Activated naive CD4-positive, alpha-beta T cell treated with anti-CD3 and anti-CD28 coated beads, Interleukin-2, amount 50 U/mL, for 24 hours (primary cell): ENCODE measurements at regions not wholly inside any gene's neighbourhood (a gene's known extent, or its start where the extent isn't known, plus 50 kb on each side); places are given as distances from the start of the nearest gene placed in this dataset.

Experiments
- H3K27ac Mint-ChIP-seq: one replicate; pipeline ENCODE4 v1.8.0; 2021; ENCODE audit warnings: mild to moderate bottlenecking, mixed read lengths
- H3K27me3 Mint-ChIP-seq: one replicate; pipeline ENCODE4 v1.8.0; 2021; ENCODE audit warnings: mixed read lengths
- H3K36me3 Mint-ChIP-seq: one replicate; pipeline ENCODE4 v1.8.0; 2021; ENCODE audit warnings: mixed read lengths
- H3K4me1 Mint-ChIP-seq: one replicate; pipeline ENCODE4 v1.8.0; 2021; ENCODE audit warnings: mixed read lengths
- H3K4me3 Mint-ChIP-seq: one replicate; pipeline ENCODE4 v1.8.0; 2021; ENCODE audit warnings: mild to moderate bottlenecking, mixed read lengths
- H3K9me3 Mint-ChIP-seq: one replicate; pipeline ENCODE4 v1.8.0; 2021; ENCODE audit warnings: mixed read lengths

GRCh38 chr12:82108615-82109014 is 249.6 kb downstream of the CCDC59 start:
- no peaks in the 10 kb centered on the region for H3K27me3 Mint-ChIP-seq
- H3K36me3 Mint-ChIP-seq: no peaks in the 10 kb centered on the region
- no peaks in the 10 kb centered on the region for H3K4me1 Mint-ChIP-seq
- no peaks in the 10 kb centered on the region for H3K9me3 Mint-ChIP-seq
- H3K27ac Mint-ChIP-seq: no peak overlapping the region
- no peak overlapping the region for H3K4me3 Mint-ChIP-seq

DNA sequence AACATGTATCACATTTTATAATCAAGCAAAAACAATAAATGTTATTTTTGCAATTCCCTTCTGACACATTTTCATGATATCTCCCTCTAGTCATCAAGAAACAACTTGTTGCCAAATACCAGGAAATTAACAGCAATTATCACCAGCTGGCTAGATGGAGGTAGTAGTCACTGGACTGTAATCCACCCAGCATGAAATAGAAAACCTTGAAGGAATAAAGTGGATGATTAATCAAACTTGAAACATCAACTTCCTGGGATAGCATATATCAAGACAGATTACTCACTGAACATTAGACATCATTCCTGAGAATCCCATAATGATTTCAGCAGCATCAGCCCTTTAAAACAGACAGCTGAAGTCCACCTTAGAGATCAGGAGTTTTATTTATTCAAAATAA is 259.0 kb downstream of the CCDC59 start:
- peaks cover 9% of the 10 kb centered on the region for H3K9me3 Mint-ChIP-seq

GRCh38 chr12:82097877-82098276 is 260.3 kb downstream of the CCDC59 start:
- H3K4me3 Mint-ChIP-seq: no peak overlapping the region
- H3K27ac Mint-ChIP-seq: no peak overlapping the region
- no peaks in the 10 kb centered on the region for H3K4me1 Mint-ChIP-seq
- peaks cover 9% of the 10 kb centered on the region for H3K9me3 Mint-ChIP-seq
- peaks cover 3% of the 10 kb centered on the region for H3K27me3 Mint-ChIP-seq
- no peaks in the 10 kb centered on the region for H3K36me3 Mint-ChIP-seq

More for the DNA sequence above, 259.0 kb downstream of the CCDC59 start:
- Mint-ChIP-seq H3K4me3 (no peak overlapping the region), H3K27ac (no peak overlapping the region), H3K36me3 (no peaks in the 10 kb centered on the region), H3K4me1 (no peaks in the 10 kb centered on the region), H3K27me3 (peaks cover 3% of the 10 kb centered on the region)

DNA sequence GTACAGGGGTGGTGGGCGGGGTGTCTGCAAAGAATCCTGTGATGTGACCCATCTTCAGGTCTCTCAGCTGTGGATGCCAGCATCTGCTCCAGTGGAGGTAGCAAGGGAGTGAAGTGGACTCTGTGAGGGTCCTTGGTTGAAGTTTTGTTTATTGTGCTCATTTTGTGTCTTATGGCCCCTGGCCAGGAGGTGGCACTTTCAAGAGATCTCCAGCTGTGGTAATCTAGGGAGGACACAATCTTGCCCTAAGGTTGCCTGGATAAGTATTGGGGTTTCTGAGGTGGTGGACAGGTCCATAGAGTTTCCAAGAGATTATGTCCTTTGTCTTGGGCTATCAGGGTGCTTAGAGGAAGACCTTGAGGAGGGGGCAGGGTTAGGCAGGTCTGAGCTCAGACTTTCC is 260.7 kb downstream of the CCDC59 start:
- Mint-ChIP-seq H3K27me3 (peaks cover 3% of the 10 kb centered on the region), H3K9me3 (peaks cover 9% of the 10 kb centered on the region), H3K36me3 (no peaks in the 10 kb centered on the region), H3K4me1 (no peaks in the 10 kb centered on the region), H3K27ac (no peak overlapping the region), H3K4me3 (no peak overlapping the region)

DNA sequence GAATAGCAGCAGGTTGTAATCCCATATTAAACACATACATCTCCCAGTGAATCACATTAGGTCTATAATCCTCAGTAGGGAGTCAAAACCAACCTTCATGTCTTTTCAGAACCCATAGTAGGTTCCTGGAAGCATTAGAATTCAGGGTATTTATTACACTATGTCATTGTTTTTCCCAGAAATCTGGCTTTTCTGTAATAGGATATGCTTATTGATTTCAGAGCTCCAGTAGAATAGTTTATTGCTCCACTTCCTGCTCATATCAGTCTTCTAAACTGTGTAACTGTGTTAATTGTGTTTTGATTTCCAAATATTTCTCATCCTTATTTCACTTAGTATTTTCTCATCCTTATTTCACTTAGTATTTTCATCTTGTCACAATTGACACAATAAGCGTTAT is 268.0 kb downstream of the CCDC59 start:
- H3K27ac Mint-ChIP-seq: no peak overlapping the region
- no peaks in the 10 kb centered on the region for H3K36me3 Mint-ChIP-seq
- H3K27me3 Mint-ChIP-seq: peaks cover 2% of the 10 kb centered on the region

DNA sequence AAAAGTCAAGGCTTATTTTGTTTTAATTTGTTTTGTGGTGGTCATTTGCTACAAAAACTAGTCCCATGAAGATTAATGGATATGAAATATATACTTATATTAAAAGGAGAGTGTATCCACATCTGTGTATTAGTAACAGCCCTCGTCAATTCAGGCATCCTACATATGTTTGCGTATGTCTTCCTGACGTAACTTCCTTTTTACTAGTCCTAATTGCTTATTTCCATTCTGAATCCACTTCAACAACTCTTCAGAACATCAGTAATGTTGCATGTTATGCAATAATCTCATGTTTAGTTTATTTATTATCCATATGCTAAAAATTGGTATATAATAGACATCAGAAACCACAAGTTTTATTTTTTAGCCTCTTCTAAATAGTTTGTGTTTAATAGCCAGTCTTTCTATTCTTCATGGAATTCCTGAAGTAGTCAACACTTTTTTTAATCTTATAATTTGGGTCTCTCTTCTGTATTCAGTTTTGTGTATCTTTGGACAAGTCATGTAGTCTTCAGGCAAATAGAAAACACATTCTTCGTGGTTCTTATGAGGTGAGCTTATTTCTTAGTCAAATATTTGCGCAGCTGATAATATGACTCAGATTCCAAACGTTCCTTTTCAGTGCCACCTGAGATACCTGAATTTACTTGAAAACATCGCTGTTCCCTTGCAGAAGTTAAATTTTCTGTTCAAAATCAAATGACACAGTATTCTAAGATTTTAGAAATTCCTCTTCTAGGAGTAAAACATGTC is 268.6 kb downstream of the CCDC59 start:
- Mint-ChIP-seq H3K4me1 (no peaks in the 10 kb centered on the region), H3K4me3 (no peak overlapping the region), H3K9me3 (peaks cover 6% of the 10 kb centered on the region), H3K27me3 (peaks cover 2% of the 10 kb centered on the region), H3K27ac (no peak overlapping the region), H3K36me3 (no peaks in the 10 kb centered on the region)

More for the DNA sequence above, 268.0 kb downstream of the CCDC59 start:
- H3K4me3 Mint-ChIP-seq: no peak overlapping the region
- H3K9me3 Mint-ChIP-seq: peaks cover 12% of the 10 kb centered on the region
- H3K4me1 Mint-ChIP-seq: no peaks in the 10 kb centered on the region

DNA sequence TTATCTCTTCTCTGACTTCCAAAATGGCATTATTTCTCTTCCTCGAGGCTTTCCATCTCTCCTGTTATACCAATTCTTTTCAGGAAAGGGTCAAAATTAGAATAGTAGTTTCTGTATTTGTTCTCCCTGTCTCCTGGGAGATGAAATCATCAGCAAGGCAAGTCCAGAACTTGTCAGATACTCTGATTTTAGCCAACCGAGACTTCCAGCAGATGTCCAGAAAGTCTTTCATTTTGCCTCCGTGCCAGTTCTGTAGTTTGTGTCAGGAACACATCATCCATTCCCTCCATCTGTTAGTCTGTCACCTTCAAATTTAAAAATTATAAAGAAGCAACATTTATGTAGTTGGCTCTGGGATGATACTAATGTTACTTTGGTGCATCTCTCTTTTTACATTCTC is 275.7 kb downstream of the CCDC59 start:
- Mint-ChIP-seq H3K27ac (no peak overlapping the region), H3K4me1 (no peaks in the 10 kb centered on the region), H3K36me3 (no peaks in the 10 kb centered on the region), H3K9me3 (peaks cover 12% of the 10 kb centered on the region), H3K27me3 (peaks cover 2% of the 10 kb centered on the region), H3K4me3 (no peak overlapping the region)

DNA sequence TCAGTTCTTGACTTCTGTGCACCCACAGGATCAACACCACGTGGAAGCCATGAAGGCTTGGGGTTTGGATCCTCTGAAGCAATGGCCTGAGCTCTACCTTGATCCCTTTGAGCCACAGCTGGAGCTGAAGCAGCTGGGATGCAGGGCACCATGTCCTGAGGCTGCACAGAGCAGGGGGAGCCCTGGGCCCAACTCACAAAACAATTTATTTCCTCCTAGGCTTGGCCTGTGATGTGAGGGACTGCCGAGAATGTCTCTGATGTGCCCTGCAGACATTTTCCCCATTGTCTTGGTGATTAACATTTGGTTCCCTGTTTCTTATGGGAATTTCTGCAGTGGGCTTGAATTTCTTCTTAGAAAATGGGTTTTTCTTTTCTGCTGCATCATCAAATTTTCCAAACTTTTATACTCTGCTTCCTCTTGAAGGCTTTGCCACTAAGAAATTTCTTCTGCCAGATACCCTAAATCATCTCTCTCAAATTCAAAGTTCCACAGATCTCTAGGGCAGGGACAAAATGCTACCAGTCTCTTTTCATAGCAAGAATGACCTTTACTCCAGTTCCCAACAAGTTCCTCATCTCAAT is 288.2 kb downstream of the CCDC59 start:
- Mint-ChIP-seq H3K36me3 (no peaks in the 10 kb centered on the region), H3K9me3 (peaks cover 11% of the 10 kb centered on the region), H3K27ac (no peak overlapping the region), H3K4me3 (no peak overlapping the region), H3K27me3 (peaks cover 1% of the 10 kb centered on the region), H3K4me1 (no peaks in the 10 kb centered on the region)

DNA sequence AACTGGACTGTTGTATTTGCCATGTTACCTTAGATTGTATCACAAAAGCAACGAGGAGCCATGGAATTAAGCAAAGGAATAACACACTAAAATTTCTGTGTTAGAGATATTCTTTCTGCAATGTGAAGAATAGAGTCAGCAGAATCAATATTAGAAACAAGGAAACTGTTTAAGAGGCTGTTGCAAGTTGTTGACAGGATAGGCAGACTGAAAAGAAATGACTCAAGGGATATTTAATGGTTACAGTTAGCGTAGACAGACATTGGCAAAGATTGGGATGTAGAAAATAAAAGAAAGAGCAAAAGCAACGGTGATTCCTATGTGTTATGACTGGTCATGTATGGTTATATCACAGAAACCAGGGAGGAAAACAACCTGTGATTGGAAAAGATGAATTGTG is 299.0 kb upstream of the PPFIA2 start:
- no peak overlapping the region for H3K4me3 Mint-ChIP-seq
- no peaks in the 10 kb centered on the region for H3K36me3 Mint-ChIP-seq
- no peaks in the 10 kb centered on the region for H3K27me3 Mint-ChIP-seq
- no peak overlapping the region for H3K27ac Mint-ChIP-seq
- no peaks in the 10 kb centered on the region for H3K4me1 Mint-ChIP-seq
- no peaks in the 10 kb centered on the region for H3K9me3 Mint-ChIP-seq

GRCh38 chr12:82057770-82058169 is 298.6 kb upstream of the PPFIA2 start:
- Mint-ChIP-seq H3K36me3 (no peaks in the 10 kb centered on the region), H3K9me3 (no peaks in the 10 kb centered on the region), H3K4me3 (no peak overlapping the region), H3K27ac (no peak overlapping the region), H3K4me1 (no peaks in the 10 kb centered on the region), H3K27me3 (no peaks in the 10 kb centered on the region)

DNA sequence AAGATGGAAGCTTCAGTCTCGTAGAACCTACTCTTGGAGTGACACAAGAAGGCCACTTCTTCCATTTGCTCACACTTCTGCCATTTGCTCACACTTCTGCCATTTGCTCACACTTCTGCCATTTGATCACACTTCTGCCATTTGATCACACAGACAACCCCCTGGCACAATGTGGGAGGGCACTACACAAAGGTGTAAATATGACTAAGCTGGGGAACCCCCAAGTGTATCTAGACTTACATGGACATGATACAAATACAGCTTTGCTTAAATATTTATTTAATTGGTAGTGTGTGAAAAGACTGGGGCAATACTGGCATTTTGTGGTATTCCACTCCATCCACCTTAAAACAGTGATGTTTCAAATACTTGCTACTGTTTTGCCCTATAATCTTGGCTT is 296.2 kb upstream of the PPFIA2 start:
- Mint-ChIP-seq H3K36me3 (no peaks in the 10 kb centered on the region), H3K4me1 (no peaks in the 10 kb centered on the region), H3K4me3 (no peak overlapping the region), H3K27me3 (peaks cover 3% of the 10 kb centered on the region), H3K27ac (no peak overlapping the region), H3K9me3 (no peaks in the 10 kb centered on the region)

DNA sequence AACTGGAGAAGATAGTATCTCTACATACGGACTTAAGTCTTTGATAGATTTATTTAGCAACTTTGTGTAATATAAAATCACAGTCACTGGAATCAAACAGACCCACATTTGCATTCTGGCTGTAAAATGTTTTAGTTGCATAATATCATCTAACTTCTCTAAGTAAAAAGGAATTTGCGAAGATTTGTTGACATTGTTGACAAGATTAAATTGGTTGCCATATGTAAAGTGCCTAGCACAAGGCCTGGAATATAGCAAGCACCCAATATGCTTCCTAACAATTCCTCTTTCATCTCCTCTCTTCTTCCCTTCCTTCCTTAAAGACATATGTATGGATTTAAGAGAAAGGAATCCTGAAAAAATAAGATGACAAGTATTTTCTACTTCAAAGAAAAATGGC is 295.4 kb upstream of the PPFIA2 start:
- Mint-ChIP-seq H3K27ac (no peak overlapping the region), H3K36me3 (no peaks in the 10 kb centered on the region), H3K4me1 (no peaks in the 10 kb centered on the region), H3K9me3 (no peaks in the 10 kb centered on the region), H3K27me3 (peaks cover 3% of the 10 kb centered on the region), H3K4me3 (no peak overlapping the region)

DNA sequence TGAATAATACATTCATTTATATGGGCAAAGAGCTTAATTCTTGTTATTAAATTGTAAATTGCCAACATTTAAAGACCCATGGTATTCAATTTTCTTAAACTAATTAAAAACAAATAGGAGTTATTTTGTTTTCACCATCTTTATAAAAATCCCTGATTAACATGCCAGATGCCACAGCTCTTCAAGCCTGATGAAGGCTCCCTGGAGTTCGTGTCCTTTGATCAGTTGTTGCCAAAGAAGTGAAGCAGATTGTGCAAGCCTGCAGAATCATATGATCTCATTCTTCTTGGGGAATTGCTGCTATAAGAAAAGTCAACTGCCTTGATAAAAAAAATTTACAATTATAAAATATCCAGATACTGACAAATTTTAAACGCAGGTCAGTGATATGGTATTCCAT is 288.3 kb upstream of the PPFIA2 start:
- Mint-ChIP-seq H3K27me3 (peaks cover 11% of the 10 kb centered on the region), H3K36me3 (no peaks in the 10 kb centered on the region), H3K27ac (no peak overlapping the region), H3K4me1 (no peaks in the 10 kb centered on the region), H3K4me3 (no peak overlapping the region), H3K9me3 (no peaks in the 10 kb centered on the region)

DNA sequence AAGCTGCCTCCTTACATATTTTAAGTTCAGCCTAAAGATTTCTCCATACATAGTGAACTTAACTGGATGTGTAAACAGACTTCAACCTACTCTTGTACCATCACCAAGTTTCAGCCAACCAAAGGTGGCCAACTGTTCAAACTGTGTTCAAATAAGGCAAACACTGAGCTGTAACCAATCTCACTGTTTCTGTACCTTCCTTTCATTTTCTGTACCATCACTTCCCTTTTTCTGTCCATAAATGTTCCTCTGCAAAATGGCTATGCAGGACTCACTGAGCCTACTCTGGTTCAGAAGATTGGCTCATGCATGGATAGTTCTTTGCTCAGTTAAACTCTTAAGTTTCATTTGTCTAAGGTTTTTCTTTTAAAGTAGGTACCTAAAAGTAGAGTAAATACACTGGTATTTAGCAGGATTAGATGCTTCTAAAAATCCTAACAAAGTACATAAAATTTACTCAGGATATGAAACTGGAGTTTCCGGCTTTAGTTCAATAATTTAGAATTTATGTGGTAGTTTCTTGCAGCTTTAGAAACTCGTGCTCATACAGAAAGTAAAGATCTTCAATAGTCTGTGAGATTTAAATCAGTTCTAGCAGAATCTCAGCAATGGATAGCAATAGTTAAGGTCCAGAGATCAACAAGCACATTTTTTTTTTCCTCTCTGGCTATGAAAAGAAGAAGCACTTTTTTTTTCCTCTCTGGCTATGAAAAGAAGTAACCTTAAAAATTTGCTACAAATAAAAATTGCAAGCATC is 282.0 kb upstream of the PPFIA2 start:
- H3K27ac Mint-ChIP-seq: no peak overlapping the region
- H3K27me3 Mint-ChIP-seq: peaks cover 10% of the 10 kb centered on the region
- no peak overlapping the region for H3K4me3 Mint-ChIP-seq
- no peaks in the 10 kb centered on the region for H3K4me1 Mint-ChIP-seq
- H3K9me3 Mint-ChIP-seq: no peaks in the 10 kb centered on the region
- H3K36me3 Mint-ChIP-seq: no peaks in the 10 kb centered on the region

- H3K9me3 Mint-ChIP-seq: no peaks in the 10 kb centered on the region
- H3K4me3 Mint-ChIP-seq: no peak overlapping the region
- no peak overlapping the region for H3K27ac Mint-ChIP-seq
- H3K36me3 Mint-ChIP-seq: no peaks in the 10 kb centered on the region
- H3K4me1 Mint-ChIP-seq: no peaks in the 10 kb centered on the region
- no peaks in the 10 kb centered on the region for H3K27me3 Mint-ChIP-seq
These were observed 275.6 kb upstream of the PPFIA2 start for GRCh38 chr12:82034769-82035168.

DNA sequence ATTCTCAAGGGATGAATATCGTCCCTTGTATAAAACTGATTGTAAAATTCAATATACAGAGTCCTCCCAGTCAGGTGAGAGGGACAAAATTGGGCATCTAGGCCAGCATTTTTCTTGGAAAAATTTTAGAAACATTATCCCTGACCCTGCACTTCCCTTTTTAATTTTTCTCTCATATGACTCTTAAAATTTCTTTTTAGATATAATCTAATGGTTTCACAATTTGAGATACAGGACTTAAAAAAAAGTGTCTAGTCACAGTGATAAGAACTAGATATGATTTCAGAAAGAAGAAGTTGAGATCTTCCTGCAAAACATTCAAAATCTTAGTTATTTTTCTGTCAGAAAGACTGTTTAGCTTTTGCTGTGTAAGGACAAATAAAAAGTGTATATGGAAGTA is 270.8 kb upstream of the PPFIA2 start:
- Mint-ChIP-seq H3K4me3 (no peak overlapping the region), H3K27ac (no peak overlapping the region), H3K9me3 (no peaks in the 10 kb centered on the region), H3K36me3 (no peaks in the 10 kb centered on the region), H3K4me1 (peaks cover 7% of the 10 kb centered on the region), H3K27me3 (peaks cover 1% of the 10 kb centered on the region)
